ENCODE measurements at regions not wholly inside any gene's neighbourhood (a gene's known extent, or its start where the extent isn't known, plus 50 kb on each side); places are given as distances from the start of the nearest gene placed in this dataset.

DNA sequence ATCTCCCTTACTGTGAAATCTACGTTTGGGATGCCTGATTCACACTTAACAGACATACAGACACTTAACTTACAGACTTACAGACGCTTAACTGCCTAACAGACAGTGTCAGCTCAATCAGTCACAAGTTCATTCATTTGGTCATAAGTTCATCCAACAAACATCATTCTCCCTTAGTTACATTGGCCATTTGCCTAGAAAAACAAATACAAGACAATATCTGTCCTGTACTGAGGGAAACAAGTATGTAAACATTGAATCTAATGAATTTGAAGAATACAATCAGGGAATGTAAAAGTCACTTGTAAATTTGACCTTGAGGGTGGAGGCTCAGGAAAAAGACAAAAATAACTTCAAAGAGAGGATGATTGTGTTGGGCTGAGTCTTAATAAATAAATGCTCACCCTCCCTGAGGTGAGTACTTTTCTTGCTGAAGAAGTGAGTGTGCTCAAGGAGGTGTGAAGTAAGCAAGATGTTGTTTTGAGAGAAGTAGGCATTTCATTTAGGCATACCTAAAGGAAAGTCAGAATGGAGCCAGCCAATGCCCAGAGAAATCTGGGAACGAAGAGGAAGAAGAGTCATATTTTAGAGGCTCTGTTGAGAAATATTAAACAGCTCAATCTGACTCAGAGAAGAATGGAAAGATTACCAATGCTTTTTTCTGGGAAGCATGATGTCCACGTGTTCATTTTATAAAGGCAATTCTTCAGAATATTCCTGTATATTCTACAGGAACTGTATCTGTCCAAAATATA lies 958.4 kb upstream of the SLC10A2 start:
- H3K4me3 ChIP-seq (ENCODE audit: low read depth, low read length), result no peak overlapping the region
- TF ChIP-seq, protein P1, sequence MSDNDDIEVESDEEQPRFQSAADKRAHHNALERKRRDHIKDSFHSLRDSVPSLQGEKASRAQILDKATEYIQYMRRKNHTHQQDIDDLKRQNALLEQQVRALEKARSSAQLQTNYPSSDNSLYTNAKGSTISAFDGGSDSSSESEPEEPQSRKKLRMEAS (IDR thresholded peaks at IDR 0.05; ENCODE audit: low read depth, low read length), result no peak
- TF ChIP-seq MYC (IDR thresholded peaks at IDR 0.05; ENCODE audit: low read depth, low read length) (no peak), POLR2A (IDR thresholded peaks at IDR 0.05; ENCODE audit: extremely low read depth, insufficient read length) (no peak)
- TF ChIP-seq, protein P2, sequence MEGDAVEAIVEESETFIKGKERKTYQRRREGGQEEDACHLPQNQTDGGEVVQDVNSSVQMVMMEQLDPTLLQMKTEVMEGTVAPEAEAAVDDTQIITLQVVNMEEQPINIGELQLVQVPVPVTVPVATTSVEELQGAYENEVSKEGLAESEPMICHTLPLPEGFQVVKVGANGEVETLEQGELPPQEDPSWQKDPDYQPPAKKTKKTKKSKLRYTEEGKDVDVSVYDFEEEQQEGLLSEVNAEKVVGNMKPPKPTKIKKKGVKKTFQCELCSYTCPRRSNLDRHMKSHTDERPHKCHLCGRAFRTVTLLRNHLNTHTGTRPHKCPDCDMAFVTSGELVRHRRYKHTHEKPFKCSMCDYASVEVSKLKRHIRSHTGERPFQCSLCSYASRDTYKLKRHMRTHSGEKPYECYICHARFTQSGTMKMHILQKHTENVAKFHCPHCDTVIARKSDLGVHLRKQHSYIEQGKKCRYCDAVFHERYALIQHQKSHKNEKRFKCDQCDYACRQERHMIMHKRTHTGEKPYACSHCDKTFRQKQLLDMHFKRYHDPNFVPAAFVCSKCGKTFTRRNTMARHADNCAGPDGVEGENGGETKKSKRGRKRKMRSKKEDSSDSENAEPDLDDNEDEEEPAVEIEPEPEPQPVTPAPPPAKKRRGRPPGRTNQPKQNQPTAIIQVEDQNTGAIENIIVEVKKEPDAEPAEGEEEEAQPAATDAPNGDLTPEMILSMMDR (IDR thresholded peaks at IDR 0.05; ENCODE audit: low read depth, low read length), result no peak
- no peak for DNase-seq (ENCODE audit: low read depth)

DNA sequence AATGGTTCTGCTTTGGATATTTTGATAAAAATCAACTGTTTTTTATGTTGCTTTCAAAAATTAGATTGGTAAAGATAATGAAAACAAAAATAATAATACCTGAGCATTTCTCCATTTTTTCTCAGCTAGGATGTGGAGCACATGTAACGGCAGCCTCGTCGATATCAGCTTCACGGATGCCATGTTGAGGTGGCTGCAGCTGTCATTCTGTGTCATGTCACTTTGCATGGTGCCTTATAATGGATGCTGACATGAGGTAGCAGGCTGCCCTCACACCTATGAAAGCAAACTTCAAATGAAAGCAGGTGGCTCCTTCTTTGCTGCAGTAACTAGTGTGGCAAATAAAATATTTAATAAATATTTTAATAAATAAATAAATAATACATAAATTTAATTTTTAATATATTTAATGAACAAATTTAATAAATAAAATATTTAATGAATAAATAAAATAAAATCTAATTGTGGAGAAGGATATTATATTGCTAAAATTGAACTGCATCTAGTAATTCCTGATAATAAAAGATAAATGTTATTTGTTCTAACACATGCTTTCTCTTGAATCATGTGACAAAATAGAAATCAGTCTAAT lies 955.7 kb upstream of the SLC10A2 start:
- DNase-seq (ENCODE audit: low read depth), result no peak
- no peak for TF ChIP-seq MYC (IDR thresholded peaks at IDR 0.05; ENCODE audit: low read depth, low read length)
- TF ChIP-seq, protein P1 (IDR thresholded peaks at IDR 0.05; ENCODE audit: low read depth, low read length), result no peak
- no peak for TF ChIP-seq POLR2A (IDR thresholded peaks at IDR 0.05; ENCODE audit: extremely low read depth, insufficient read length)
- TF ChIP-seq, protein P2 (IDR thresholded peaks at IDR 0.05; ENCODE audit: low read depth, low read length), result no peak
- no peak overlapping the region for H3K4me3 ChIP-seq (ENCODE audit: low read depth, low read length)

DNA sequence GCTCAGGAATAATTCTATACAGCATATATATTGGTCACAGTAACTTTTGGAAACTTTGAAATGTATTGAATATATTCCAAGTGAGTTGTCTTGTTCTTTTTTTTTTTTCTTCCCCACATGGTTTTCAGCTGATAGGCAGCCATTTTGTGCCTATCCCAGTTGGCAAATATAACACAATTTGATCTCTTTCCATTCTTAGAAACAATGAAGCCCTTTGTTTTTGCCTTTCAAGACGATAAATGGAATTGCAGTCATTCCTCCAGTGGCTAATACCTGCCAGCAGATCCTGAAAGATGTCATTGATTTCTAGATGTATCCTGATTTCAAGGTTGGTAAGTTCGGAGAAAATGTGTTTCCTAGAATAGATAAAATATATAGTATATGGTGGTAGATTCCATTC lies 951.1 kb upstream of the SLC10A2 start:
- TF ChIP-seq, protein P1 (IDR thresholded peaks at IDR 0.05; ENCODE audit: low read depth, low read length), result no peak
- TF ChIP-seq, protein P2 (IDR thresholded peaks at IDR 0.05; ENCODE audit: low read depth, low read length), result no peak
- TF ChIP-seq POLR2A (IDR thresholded peaks at IDR 0.05; ENCODE audit: extremely low read depth, insufficient read length), result no peak
- no peak for TF ChIP-seq MYC (IDR thresholded peaks at IDR 0.05; ENCODE audit: low read depth, low read length)
- no peak for DNase-seq (ENCODE audit: low read depth)
- no peak overlapping the region for H3K4me3 ChIP-seq (ENCODE audit: low read depth, low read length)

DNA sequence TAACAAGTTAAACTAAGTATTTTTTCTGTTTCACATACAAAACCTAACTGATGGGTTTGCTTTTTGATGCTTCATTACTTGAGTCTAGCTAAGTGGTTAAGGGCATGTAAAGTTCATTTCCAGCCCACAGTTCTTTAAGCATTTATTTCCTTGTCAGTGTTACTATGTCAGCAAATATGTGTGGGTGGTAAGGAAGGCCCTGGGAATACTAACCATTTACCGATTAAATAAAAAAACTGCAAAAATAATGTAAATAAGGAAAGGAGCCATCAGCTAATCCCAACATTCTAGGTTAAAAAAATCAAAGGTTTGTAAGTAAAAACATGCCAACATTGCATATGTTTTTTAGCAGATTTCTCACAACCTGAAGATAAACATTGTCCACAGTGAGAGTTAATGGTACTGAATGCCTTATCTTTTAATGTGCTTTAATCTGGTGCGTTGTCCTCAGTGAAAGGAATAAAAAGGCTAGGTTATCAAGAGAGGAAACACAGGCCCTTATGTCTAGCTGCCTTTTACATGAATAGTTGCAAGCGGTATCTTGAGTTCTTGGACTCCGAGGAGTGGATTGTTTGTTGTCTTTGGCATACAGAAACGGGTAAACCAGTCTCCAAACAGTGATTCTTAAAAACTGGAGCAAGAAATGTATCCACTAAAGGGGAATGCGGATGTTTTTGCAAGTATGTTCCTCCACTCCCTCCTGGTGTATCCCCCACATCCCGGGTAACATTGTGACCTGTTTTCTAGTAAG lies 949.6 kb upstream of the SLC10A2 start:
- no peak overlapping the region for H3K4me3 ChIP-seq (ENCODE audit: low read depth, low read length)
- DNase-seq (ENCODE audit: low read depth), result no peak
- TF ChIP-seq POLR2A (IDR thresholded peaks at IDR 0.05; ENCODE audit: extremely low read depth, insufficient read length) (no peak), MYC (IDR thresholded peaks at IDR 0.05; ENCODE audit: low read depth, low read length) (no peak)
- TF ChIP-seq, protein P2 (IDR thresholded peaks at IDR 0.05; ENCODE audit: low read depth, low read length), result no peak
- TF ChIP-seq, protein P1 (IDR thresholded peaks at IDR 0.05; ENCODE audit: low read depth, low read length), result no peak

DNA sequence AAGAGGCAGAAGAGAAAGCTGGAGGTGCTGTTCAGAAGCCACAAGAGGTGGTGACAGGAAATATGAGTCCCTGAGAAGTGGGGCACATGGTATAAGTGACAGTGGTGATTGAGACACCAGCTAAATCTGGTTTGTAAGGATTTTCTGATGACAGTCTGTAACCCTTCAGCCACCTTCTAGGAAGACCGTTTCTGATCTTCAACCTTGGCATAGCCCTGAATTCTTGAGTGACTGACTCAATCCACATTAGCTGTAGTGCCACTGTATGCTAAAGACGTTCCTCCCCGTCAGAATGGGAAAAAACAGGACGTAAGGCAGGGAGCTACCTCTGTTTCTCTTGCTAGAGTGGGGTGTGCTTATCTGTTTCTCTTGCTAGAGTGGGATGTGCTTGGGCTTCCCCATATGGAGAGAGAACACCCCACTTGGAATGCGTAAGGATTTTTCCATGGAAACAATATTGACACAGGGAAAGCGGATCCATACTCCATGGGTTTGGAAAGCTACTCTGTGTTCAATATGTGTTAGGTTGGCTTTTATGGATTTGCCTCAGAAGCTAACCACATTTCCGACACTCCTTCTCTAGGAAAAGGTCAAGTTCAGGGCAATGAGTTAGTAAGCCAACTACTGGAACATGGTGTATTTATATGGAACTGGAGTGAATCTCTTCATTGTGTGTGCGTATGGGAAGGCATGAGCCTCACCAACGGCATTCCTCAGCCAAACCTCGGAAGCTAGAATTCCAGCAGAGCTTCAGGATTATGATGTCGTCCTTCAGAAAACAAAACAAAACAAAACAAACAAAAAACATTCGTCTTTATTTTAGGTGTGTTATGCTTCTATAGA lies 948.8 kb upstream of the SLC10A2 start:
- H3K4me3 ChIP-seq (ENCODE audit: low read depth, low read length), result no peak overlapping the region
- TF ChIP-seq, protein P2 (IDR thresholded peaks at IDR 0.05; ENCODE audit: low read depth, low read length), result no peak
- TF ChIP-seq POLR2A (IDR thresholded peaks at IDR 0.05; ENCODE audit: extremely low read depth, insufficient read length), result no peak
- TF ChIP-seq MYC (IDR thresholded peaks at IDR 0.05; ENCODE audit: low read depth, low read length), result no peak
- TF ChIP-seq, protein P1 (IDR thresholded peaks at IDR 0.05; ENCODE audit: low read depth, low read length), result no peak
- DNase-seq (ENCODE audit: low read depth), result no peak

Measured in NB4 (cell line).